Thyroid gland (tissue), 4 donors: ENCODE measurements at regions not wholly inside any gene's neighbourhood (a gene's known extent, or its start where the extent isn't known, plus 50 kb on each side); places are given as distances from the start of the nearest gene placed in this dataset.

Source experiments
- CTCF ChIP-seq, 6 experiments: fragments of 200-600 bp in 3 of 6; fragments of 450-650 bp in 3 of 6; sonication (generic) in 3 of 6; IDR thresholded peaks; one replicate each; pipeline ENCODE4 v1.5.1; 2016 to 2019; ENCODE audit warnings: antibody characterized with exemption in 6 of 6, mild to moderate bottlenecking in 2 of 6, inconsistent platforms in 1 of 6, moderate library complexity in 1 of 6
- POLR2A ChIP-seq, 2 donors: fragments of 450-650 bp; IDR thresholded peaks; one replicate each; pipeline ENCODE4 v1.6.1; 2017; ENCODE audit warnings: antibody characterized with exemption in 2 of 2, mild to moderate bottlenecking in 2 of 2, moderate library complexity in 1 of 2

GRCh38 chr16:72493716-72494415 is 321.9 kb upstream of the PMFBP1 start:
- TF ChIP-seq POLR2A (IDR thresholded peaks at IDR 0.05): no peak
- TF ChIP-seq CTCF (IDR thresholded peaks at IDR 0.05): no peak
